NCI-H146 treated with DMSO at 0.1 percent for 48 hours (cell line): ENCODE measurements at regions not wholly inside any gene's neighbourhood (a gene's known extent, or its start where the extent isn't known, plus 50 kb on each side); places are given as distances from the start of the nearest gene placed in this dataset.
A peak's percentile ranks its signal among the peaks of the same experiment; 100 is the strongest.
"Not testable (repeated sequence)": the region's sequence is repeated elsewhere in the genome, so short reads cannot be mapped to it uniquely, and the experiment has no call there.

ENCODE experiments used
- DNase-seq: peaks from one replicate; lab custom pipeline; 2025; ENCODE audit not compliant: unreplicated experiment; lab: John Stamatoyannopoulos, UW

DNA sequence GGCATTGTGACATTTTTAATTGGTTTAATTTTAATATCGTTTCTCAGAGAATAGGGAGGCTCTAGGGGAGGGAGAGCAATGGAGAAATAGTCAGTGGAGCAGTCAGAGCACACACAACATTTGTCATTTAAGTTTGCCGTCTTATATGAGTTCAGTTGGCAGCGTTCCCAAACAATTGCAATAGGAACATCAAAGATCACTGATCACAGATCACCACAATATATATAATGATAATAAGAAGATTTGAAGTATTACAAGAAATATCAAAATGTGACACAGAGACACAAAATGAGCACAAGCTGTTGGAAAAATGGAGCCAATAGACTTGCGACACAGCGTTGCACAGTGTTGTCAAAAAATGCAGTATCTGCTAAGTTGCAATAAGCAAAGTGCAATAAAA is 303.7 kb downstream of the CDH19 start:
- DNase-seq: no peak

DNA sequence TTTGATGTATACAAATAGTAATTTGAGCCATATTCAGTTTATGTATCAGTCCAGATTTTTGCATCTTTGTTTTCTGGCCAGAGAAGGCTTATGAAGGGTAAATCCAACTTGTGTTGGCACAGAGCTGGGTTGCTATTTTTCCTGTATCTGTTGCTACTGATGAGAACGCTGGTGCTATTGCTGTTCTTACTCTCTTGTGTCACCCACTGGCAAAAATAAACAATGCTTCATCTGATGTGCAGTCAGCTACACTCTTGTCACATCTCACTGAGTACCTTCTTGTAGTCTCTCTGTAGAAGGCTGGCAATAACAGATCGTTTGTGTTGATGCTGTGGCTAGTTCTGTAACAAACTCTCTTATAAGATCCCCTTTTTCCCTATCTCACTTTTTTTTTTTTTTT is 323.4 kb downstream of the CDH19 start:
- no peak for DNase-seq

DNA sequence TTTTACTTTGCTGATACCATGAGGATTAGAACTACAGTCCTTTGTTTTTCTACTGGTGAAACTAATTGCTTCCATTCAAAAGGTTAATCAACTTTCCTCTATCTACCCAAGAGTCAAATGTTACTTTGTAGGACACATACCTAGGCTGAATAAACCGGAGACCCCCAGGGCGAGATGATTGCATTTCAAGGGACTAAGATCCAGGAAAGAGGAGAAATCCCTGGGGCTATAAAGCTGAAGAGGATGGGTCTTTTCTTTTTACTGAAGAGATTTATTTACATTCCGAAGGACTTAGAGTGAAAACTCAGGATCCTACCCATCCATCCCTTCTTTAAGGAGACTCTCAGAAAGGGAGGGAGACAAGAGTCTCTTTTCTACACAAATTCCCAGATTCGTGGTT is 331.9 kb downstream of the CDH19 start:
- DNase-seq: no peak

DNA sequence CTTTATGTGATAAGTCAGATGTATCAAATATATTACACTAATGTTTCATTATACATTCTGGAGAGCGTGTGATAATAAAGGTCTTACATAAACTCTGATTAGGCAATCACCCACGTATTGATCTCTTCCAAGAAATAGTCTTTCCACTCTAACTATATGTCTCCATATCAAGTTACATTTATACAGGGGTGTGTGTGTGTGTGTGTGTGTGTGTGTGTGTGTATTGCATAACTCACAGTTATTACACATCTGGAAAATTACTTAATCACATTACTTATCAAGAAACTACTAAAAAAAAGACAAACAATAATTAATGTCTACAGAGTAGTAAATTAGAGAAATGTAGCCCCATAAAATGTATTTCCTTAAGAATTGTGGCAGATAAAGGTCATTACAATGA is 339.8 kb downstream of the CDH19 start:
- no peak for DNase-seq

DNA sequence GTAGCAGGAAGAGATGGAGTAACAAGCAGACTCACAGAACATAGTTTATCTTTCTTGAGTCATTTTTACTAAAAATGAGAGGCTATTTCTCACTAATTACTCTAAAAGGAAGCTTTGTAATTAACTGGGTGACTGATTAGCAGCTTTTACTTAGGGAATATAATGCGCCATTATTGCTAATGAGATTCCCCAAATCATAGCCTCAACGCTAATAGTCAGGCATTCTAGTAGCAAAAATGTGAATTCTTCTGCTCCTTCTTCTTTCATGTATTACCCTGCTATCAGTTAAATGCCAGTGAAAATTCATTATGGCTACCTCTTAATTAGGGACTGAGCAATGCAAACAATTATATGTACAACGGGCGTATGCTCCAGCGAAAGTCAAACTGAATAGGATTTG is 349.8 kb downstream of the CDH19 start:
- DNase-seq: no peak

DNA sequence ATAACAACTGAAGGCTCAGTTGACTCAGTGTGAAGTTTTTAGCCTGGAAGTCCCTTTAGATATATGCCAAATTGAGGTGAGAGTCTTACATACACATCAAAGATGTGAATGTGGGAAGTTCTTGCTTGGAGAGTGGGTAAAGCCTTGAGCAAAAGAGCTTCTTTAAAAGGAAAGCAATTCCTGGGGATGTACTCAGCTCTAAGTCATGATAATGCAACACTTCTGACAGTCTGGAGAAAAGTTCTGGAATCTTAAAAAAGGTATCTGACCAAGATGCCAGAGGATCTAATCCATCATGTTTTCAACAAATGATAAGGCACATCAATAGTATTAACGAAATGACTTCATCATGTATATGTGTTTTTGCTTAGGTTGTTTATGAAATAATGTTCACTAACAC is 351.2 kb downstream of the CDH19 start:
- no peak for DNase-seq

DNA sequence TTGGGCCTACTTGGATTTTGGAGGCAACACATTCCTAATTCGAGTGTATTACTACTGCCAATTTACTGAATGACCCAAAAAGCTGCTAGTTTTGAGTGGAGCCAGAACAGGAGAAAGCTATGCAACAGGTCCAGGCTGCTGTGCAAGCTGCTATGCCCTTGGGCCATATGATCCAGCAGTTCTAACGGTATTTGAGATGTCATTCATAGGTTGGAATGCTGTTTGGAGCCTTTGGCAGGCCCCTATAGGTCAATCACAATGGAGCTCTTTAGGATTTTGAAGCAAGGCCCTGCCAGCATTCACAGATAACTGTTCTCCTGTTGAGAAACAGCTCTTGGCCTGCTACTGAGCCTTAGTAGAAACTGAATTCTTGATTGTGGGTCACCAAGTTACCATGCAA is 368.7 kb downstream of the CDH19 start:
- no peak for DNase-seq

DNA sequence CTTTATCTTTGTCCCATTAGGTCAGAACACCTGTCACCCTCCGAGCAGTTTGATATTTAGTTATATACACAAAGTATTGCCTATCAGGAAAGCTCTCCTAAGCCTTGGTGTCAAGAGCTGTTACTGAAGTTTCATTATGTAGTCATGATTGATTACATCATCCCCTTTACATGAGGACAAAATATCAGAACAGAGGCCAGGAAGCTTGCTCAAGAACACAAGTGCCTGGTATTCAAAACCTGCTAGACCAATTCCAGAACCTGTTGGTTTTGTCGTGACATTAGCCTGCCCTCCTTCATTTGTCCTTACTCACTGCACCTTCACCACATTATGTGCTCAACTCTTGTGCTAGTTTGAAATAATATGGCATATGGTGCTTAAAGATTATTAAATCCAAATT is 377.1 kb downstream of the CDH19 start:
- DNase-seq: no peak

DNA sequence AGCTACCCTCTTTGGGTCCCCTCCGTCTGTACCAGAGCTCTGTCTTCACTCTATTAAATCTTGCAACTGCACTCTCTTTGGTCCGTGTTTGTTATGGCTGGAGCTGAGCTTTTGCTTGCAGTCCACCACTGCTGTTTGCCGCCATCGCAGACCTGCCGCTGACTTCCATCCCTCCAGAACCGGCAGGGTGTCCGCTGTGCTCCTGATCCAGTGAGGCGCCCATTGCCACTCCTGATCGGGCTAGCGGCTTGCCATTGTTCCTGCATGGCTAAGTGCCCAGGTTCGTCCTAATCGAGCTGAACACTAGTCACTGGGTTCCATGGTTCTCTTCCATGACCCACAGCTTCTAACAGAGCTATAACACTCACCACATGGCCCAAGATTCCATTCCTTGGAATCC is 380.6 kb downstream of the CDH19 start:
- DNase-seq: not testable (repeated sequence)

DNA sequence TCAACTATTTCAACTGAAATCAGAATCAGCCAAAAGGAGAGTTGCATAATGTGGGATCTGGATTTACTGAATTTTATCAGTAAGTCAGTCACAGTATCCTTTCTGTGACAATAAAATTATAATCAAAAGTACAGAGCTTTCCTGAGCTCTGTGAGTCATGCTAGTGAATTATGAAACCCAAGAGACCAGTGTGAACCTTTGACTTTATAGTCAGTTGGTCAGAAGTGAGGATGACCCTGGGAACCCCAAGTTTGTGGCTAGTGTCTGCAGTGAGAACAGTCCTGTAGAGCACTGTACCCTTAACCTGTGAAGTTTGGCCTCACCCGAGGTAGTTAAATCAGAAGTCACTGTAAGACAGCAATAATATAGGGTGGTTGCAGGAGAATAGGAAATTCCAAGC is 381.7 kb downstream of the CDH19 start:
- DNase-seq: no peak

DNA sequence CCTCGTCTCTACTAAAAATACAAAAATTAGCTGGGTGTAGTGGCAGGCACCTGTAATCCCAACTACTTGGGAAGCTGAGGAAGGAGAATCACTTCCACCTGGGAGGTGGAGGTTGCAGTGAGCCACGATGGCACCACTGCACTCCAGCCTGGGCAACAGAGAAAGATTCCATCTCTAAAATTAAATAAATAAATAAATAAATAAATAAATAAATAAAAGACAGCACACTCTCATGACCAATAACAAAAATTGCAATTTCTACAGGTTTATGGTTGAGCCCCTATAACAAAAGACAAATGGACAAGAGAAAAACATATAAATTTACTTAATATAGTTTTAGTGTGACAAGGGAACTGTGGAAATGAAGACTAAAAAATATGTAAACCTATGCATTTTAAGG is 384.1 kb downstream of the CDH19 start:
- no peak for DNase-seq

DNA sequence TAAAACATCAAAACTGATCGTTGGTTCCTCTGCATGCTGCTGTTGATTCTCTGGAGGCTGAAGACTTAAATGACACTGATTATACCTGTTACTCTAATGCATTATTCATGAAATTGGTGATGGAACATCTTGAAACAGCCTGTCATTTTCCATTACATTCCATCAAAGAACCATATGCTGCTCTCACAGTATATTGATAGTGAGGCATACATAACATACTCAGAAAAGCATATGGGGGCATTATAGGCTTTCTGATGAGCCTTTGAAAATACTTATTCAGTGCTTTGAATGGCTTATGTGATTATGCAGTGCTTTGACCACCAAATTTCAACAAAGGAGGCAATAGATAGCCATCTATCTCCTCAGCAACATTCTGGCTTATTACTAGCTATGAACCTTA is 392.1 kb downstream of the CDH19 start:
- peak; percentile 33 for DNase-seq

DNA sequence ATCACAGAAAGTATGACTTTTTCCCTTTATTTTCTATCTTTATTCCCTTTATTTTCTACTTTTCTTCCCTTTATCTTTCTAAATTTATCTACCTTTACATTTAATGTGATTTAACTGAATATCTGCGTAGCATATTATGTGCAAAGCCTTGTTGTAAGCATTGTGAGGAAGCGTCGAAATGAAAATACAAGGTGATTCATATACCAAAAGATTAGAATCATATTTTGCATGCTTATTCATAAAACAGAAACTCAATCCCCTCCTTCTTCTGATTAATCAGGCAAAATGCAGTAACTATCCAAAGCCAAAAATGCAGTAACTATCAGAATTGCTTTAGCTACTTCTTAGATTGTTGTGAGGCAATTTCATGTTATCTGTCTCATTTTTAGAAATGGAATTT is 393.0 kb downstream of the CDH19 start:
- DNase-seq: no peak

DNA sequence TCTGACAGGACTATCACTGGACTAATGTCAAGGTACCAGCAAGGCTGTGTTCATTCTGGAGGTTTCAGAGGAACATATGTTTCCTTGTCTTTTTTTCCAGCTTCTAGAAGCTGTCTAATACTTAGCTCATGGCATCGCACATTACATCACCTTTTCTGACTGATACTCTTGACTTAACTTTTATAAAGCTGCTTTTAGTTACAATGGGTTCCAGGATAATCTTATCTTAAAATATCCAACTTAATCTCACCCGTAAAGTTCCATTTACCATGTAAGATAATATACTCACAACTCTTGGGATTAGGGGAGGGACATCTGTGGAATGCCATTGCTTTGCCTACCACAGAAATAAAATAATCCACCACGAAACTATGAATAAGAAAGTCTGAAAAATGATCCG is 394.2 kb downstream of the CDH19 start:
- DNase-seq: no peak

DNA sequence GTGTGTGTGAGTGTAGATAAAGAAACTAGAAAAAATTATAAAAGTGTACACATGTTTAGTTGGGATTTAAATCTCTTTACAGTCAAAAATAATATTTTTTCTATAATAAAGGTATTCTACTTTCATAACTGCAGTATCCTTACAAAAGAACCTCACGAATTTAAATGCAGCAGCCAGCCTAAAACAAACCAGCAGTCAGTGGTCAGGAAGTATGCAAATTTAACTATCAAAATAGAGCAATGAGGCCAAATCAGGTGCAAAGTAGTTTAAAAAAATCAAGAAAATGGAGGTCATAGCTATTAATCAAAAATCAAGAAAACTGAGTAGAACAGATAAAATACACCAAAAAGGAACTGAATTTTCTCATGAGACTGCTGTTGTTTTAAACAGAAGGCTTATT is 407.1 kb downstream of the CDH19 start:
- no peak for DNase-seq

DNA sequence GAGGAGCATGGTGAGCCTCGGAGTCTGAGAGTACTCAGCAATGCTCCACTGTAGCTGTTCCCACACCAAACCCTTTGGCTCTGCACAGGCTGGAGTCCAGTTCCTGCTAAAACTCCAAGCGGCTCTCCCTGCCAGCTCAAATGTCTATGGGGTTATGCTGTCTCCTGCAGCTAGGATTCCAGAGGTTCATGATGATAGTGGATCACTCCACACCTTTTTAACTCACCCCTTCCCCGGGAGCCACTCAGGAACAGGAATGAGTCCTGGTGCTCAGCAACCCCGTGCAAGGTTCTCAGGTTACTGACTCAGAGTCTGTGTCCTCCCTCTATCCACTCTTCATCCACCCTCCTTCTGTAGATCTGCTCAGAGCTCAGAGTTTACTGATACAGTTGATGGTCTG is 410.0 kb downstream of the CDH19 start:
- no peak for DNase-seq

DNA sequence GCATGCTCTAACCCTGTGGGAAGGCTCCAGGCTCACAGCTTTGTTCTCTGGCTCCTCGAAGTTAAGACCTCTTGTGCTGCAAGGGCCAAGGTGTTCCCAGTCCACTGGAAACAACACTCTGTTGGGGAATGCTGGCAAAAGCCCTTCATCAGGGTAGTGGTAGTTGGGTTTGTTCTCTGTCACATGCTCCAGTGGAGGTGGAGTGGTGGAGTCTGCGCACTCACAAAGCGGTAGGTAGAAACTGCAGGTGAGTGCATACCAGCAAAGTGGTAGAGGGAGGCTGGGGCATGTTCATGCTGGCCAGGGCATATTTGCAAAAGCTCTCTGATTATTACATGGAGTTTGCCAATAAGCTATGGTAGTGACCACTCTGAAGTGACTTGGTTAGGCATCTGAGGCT is 410.5 kb downstream of the CDH19 start:
- DNase-seq: no peak

DNA sequence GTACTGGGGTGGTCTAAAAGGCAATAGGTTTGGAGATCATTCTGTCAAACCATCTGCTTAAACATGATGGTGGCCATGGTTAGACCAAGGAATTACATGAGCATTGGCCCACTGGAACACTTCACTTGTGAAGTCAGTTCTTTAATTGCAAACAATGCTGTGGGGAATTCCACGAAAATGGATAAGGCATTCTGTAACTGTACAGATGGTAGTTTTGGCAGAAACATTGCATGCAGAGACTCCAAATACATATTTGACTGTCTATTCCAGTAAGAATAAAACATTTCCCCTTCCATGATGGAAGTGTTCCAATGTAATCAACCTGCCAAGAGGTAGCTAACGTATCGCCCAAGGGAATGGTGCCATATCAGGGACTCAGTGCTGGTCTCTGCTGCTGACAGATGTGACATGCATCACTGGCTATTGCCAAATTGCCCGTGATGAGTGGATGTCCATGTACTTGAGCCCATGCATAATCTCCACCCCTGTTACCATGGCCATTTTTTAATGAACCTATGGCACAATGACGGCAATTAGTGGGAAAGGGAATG is 417.9 kb downstream of the CDH7 start:
- no peak for DNase-seq

DNA sequence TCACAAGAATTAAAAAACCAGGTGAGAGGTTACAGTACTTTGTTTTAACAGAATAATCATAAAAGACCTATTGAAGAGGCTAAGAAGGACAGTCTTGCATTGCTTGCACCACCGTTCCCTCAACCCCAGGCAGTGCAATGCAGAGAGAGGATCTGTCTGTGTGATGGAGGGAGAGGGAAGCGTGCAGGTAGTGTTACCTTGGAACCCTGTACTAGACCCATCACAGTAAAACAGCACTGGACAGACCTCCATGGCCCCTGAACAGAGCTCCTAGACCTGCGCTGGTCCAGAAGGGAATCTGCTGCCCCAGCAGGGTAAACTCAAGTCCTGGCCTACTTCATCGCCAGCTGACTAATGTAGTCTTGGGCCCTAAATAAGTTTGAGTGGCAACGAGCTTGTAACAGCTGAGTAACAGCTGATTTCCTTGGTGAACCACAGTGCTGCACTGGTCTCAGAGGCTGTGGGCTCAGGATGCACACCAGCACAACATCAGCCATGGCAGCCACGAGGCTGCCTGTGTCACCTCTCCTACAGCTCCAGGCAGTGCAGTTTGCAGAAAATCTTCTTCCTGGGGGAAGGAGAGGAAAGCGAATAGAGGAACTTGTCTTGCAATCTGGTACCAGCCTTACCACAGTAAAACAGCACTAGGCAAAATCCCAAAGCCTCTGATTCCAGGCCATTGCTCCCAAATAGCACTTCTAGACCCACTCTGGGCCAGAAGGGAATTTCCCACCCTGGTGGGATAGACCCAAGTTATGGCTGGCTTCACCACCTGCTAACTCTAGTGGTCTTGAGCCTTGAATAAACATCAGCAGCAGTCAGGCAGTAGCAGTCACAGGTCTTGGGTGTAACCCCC is 417.2 kb downstream of the CDH7 start:
- DNase-seq: no peak

DNA sequence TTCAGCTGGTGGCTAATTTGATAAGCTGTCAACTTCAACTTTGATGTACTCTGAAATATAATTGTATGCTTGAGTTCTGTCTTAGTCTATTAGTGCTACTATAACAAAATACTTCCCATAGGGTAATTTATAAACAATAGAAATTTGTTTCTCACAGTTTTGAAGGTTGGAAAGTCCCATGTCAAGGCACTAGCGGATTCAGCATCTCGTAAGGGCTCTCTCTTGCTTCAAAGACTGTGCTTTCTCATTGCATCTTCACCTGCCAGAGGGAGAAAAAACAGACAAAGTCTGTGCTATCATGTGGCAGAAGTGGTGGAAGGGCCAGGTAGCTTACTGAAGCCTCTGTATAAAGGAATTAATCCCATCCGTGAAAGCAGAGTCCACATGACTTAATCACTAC is 409.2 kb downstream of the CDH7 start:
- DNase-seq: no peak

DNA sequence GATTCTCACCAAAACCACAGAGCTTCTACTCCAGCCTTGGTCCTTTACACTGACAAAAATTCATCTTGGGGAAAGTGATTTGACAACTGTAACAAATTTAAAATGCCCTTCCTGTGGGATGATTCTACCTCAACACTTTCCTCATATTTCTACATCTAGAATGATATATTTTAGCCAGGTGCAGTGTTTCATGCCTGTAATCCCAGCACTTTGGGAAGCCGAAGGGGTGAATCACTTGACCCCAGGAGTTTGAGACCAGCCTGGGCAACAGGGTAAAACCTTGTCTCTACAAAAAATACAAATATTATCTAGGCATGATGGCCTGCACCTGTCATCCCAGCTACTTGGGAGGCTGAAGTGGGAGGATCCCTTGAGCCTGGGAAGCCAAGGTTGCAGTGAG is 408.6 kb downstream of the CDH7 start:
- DNase-seq: no peak

DNA sequence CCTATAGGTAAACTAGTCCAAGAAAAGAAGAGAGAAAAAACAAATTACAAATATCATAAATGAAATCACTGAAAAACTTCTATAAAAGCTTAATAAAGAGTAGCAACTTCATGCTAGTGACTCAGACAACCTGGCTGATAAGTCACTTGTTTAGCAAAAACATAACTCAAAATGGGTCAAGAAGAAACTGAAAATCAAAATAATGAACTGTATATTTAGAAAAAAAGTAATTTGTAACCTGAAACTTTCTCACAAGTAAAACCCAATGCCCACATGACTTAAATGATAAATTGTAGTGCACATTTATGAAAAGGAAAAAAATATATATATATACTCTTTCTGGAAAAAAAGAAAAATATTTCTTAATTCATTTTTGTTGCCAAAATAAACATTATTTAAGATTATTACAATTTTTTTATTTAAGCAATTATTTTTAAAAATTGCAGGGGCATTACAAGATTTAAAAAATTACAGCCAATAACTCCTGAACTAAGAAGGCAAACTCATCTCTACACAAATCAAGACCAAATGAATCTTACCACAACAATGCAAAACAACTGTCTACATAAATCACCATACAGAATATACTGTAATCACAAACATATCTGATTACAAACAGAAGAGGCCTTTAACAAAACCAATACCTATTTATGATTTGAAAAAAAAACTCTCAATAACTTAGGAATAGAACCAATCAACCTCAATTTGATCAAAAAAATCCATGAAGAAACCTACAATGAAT is 406.3 kb downstream of the CDH7 start:
- no peak for DNase-seq
